HG03432 (cell line): ENCODE measurements at regions not wholly inside any gene's neighbourhood (a gene's known extent, or its start where the extent isn't known, plus 50 kb on each side); places are given as distances from the start of the nearest gene placed in this dataset.

Source experiments
- ATAC-seq: cut with Tn5 transposase; IDR thresholded peaks from one replicate; pipeline ENCODE4 v1.9.1; 2021; ENCODE audit warnings: mild to moderate bottlenecking, moderate library complexity; ENCODE audit not compliant: unreplicated experiment

- ATAC-seq, result no peak
Measured at GRCh38 chr5:38745836-38746732, 99.7 kb upstream of the OSMR start.

GRCh38 chr5:38749861-38750260 is 96.0 kb upstream of the OSMR start:
- ATAC-seq, result no peak

- ATAC-seq, result no peak
Measured at GRCh38 chr5:38751103-38751502, 94.7 kb upstream of the OSMR start.

- no peak for ATAC-seq
Measured at GRCh38 chr5:38752012-38752536, 93.7 kb upstream of the OSMR start.

- ATAC-seq, result no peak
Measured at GRCh38 chr5:38752622-38753021, 93.2 kb upstream of the OSMR start.

GRCh38 chr5:38753141-38753540 is 92.7 kb upstream of the OSMR start:
- ATAC-seq, result no peak

GRCh38 chr5:38753776-38754175 is 92.0 kb upstream of the OSMR start:
- ATAC-seq, result no peak

- no peak for ATAC-seq
Measured at GRCh38 chr5:38755181-38755580, 90.6 kb upstream of the OSMR start.

- no peak for ATAC-seq
Measured at GRCh38 chr5:38756068-38756467, 89.7 kb upstream of the OSMR start.

- no peak for ATAC-seq
Measured at GRCh38 chr5:38757451-38758245, 88.2 kb upstream of the OSMR start.

- ATAC-seq, result no peak
Measured at GRCh38 chr5:38758774-38759600, 86.8 kb upstream of the OSMR start.

- no peak for ATAC-seq
Measured at GRCh38 chr5:38764937-38765391, 80.8 kb upstream of the OSMR start.

GRCh38 chr5:38765399-38765861 is 80.4 kb upstream of the OSMR start:
- no peak for ATAC-seq

- no peak for ATAC-seq
Measured at GRCh38 chr5:38766151-38766550, 79.7 kb upstream of the OSMR start.

- ATAC-seq, result no peak
Measured at GRCh38 chr5:38768412-38769211, 77.2 kb upstream of the OSMR start.

GRCh38 chr5:38772471-38772870 is 73.3 kb upstream of the OSMR start:
- ATAC-seq, result no peak

- ATAC-seq, result no peak
Measured at GRCh38 chr5:38775218-38775840, 70.5 kb upstream of the OSMR start.

GRCh38 chr5:38776149-38776896 is 69.5 kb upstream of the OSMR start:
- ATAC-seq, result no peak

GRCh38 chr5:38777111-38777510 is 68.7 kb upstream of the OSMR start:
- ATAC-seq, result no peak
